Fibroblast of the aortic adventitia (primary cell): ENCODE measurements at regions not wholly inside any gene's neighbourhood (a gene's known extent, or its start where the extent isn't known, plus 50 kb on each side); places are given as distances from the start of the nearest gene placed in this dataset.

Experiments
- DNase-seq: peaks from one replicate; pipeline ENCODE4 v3.0.0-alpha.2; 2010; ENCODE audit warnings: low read depth
- H3K4me3 ChIP-seq: 2 replicates; pipeline ENCODE4 v1.5.1; 2011; ENCODE audit warnings: low read depth, mild to moderate bottlenecking, control low read depth, low read length, moderate library complexity
- CTCF ChIP-seq: IDR thresholded peaks from 2 replicates; pipeline ENCODE4 v1.5.1; 2011; ENCODE audit warnings: mild to moderate bottlenecking, low read length, control low read depth, inconsistent platforms; ENCODE audit not compliant: insufficient read depth

DNA sequence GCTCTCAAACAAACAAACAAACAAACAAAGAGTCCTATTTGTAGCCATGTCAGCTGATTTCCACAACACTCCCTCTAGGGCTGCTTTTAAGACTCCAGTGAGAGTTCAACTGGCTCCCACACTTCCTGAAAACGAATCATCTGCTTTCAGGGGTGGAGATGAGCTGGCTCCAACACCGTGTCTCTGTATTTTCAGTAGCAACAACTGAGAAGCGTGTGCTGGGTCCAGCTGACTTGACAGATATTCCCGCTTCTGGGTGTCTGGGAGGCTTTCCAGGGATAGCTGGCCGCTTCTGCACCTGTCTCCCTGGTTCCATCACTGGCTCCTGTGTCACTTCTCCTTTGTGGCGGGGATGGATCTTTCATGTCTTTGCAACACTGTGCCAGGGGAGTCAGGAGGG, 272.5 kb upstream of the SOX4 start:
- DNase-seq = no peak
- TF ChIP-seq CTCF = no peak

DNA sequence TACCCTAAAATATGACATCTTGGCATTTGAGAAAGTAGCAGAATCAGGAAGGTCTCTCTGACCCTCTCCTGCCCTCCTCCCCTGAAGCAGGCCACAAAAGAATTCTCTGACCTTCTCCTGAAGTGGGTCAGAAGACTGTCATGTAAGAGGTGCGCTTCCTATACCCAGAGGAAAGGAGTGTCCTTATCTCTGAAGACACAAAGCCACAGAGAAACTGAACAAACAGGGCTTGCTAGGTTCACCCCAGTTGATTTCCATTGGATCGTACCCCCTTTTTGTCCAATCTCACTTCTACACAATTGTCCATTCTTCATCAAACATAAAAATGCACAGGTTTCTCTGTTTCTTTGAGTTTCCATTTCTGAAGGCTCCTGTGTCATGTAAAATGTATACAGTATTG, 272.0 kb upstream of the SOX4 start:
- H3K4me3 ChIP-seq = no peak overlapping the region
- no peak for DNase-seq
- no peak for TF ChIP-seq CTCF

More for the DNA sequence above, 272.5 kb upstream of the SOX4 start:
- no peak overlapping the region for H3K4me3 ChIP-seq

DNA sequence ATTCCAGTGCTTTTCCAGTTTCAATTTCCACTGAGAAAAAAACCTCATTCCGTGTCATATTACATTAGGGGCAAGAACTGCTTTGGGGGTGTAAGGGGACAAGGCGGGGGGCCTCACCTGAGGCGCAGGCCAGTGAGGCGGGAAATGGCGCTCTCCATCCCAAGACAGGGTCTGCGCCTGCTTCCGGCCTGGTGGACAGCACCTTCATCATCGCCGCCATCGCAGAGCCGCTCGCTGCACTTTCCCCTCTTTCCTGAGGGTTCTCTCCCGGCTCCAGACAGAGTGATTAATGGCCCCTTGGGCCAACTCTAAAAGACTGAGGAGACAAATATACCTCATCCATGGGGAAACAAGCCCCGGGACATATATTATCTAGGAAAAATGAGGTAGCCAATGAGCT, 270.0 kb upstream of the SOX4 start:
- no peak for DNase-seq
- no peak for TF ChIP-seq CTCF
- no peak overlapping the region for H3K4me3 ChIP-seq

GRCh38 chr6:21325201-21325856, 268.2 kb upstream of the SOX4 start:
- no peak for TF ChIP-seq CTCF
- no peak overlapping the region for H3K4me3 ChIP-seq
- no peak for DNase-seq

- H3K4me3 ChIP-seq = no peak overlapping the region
- no peak for DNase-seq
- TF ChIP-seq CTCF = no peak
Measured at GRCh38 chr6:21327326-21328112, 266.0 kb upstream of the SOX4 start.

- no peak overlapping the region for H3K4me3 ChIP-seq
- DNase-seq = peak; percentile 69
- TF ChIP-seq CTCF = no peak
Measured at GRCh38 chr6:21331235-21331634, 262.3 kb upstream of the SOX4 start.
